ENCODE measurements at regions not wholly inside any gene's neighbourhood (a gene's known extent, or its start where the extent isn't known, plus 50 kb on each side); places are given as distances from the start of the nearest gene placed in this dataset.

DNA sequence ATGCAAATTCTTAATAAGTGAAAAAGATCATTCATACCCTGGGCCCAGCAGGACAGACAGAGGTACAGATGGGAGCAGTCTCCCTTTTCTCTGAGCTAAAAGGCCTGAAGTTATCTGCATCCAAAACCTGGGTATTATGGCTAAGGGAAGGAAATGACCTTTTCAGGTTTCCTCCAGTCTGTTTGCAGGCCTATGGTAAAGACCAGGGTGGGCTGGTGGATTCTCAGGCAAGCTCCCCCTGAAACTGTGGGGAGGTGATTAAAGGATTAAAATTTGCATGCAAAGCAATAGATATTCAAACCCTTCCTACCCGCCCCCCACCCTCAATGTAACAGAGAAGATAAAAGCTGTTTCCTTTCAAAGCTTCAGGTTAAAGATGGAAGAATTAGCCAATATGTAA is 471.8 kb upstream of the RUNX1 start (continued):
- TF ChIP-seq FOXJ3 (CRISPR knock-in tag; IDR thresholded peaks at IDR 0.05; ENCODE audit: borderline replicate concordance) (no peak), ZNF746 (CRISPR knock-in tag; IDR thresholded peaks at IDR 0.05) (no peak), ZNF235 (CRISPR knock-in tag; IDR thresholded peaks at IDR 0.05; ENCODE audit: borderline replicate concordance) (no peak), NCOA2 (CRISPR knock-in tag; IDR thresholded peaks at IDR 0.05) (no peak), KDM1A (CRISPR knock-in tag; IDR thresholded peaks at IDR 0.05) (no peak)
- TF ChIP-seq, protein P1, sequence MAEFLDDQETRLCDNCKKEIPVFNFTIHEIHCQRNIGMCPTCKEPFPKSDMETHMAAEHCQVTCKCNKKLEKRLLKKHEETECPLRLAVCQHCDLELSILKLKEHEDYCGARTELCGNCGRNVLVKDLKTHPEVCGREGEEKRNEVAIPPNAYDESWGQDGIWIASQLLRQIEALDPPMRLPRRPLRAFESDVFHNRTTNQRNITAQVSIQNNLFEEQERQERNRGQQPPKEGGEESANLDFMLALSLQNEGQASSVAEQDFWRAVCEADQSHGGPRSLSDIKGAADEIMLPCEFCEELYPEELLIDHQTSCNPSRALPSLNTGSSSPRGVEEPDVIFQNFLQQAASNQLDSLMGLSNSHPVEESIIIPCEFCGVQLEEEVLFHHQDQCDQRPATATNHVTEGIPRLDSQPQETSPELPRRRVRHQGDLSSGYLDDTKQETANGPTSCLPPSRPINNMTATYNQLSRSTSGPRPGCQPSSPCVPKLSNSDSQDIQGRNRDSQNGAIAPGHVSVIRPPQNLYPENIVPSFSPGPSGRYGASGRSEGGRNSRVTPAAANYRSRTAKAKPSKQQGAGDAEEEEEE (CRISPR knock-in tag; IDR thresholded peaks at IDR 0.05; ENCODE audit: borderline replicate concordance): no peak

DNA sequence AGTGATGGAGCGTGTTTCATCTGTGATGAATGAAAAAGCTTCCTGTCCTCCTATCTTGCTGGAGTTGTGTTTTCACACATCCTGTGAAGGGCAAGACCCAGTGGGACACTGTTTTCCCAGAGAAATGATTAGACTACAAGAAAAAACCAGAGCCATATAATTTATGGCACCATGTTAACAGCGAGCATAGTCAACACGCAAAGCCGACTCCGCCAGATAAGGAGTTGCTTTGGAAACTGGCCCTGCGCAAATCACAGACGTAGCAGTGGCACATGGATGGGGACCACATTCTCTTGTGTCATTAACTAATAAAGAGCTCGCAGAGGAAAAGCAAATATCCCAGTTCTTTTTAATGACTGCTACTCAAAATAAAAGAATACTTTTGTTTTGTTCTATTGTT is 471.2 kb upstream of the RUNX1 start:
- POLR2A ChIA-PET: no interaction called here
- no peak for FAIRE-seq

More for the DNA sequence above, 471.2 kb upstream of the RUNX1 start:
- Histone ChIP-seq H3K27ac (ENCODE audit: extremely low read length, insufficient read depth, low read length) (no peak overlapping the region), H3K79me2 (ENCODE audit: insufficient read depth, low read length) (no peaks in the 10 kb centered on the region), H3K9me3 (ENCODE audit: low read length) (no peaks in the 10 kb centered on the region), H3K4me2 (ENCODE audit: low read depth, low read length) (no peak overlapping the region), H3K27me3 (ENCODE audit: control insufficient read depth in 1 of 2, insufficient read depth in 2 of 2, low read length in 2 of 2) (no peaks in the 10 kb centered on the region), H4K20me1 (ENCODE audit: insufficient read depth, low read length) (no peaks in the 10 kb centered on the region), H3K36me3 (replicated peaks in 1 of 2; ENCODE audit: control insufficient read depth in 1 of 2, insufficient read depth in 2 of 2, low read length in 2 of 2) (no peaks in the 10 kb centered on the region), H2AFZ (ENCODE audit: low read length) (no peak overlapping the region), H3K4me3 (replicated peaks in 1 of 3; ENCODE audit: insufficient read depth in 1 of 3, low read depth in 2 of 3, low read length in 3 of 3) (no peak overlapping the region), H3K9ac (ENCODE audit: insufficient read depth, low read depth, low read length) (no peak overlapping the region), H3K4me1 (ENCODE audit: insufficient read depth, low read length) (no peaks in the 10 kb centered on the region)
- CTCF ChIA-PET (ENCODE audit: low intra/inter-chr PET ratio, low total read pairs): no interaction called here
- 64% methylated on average over 8 of the region's 8 CpGs for WGBS (ENCODE audit: low lambda C conversion rate)
- intact Hi-C loops (cut with micrococcal nuclease; ENCODE audit: unreplicated experiment): no loop called here
- ATAC-seq (no peak), DNase-seq (ENCODE audit: low spot score) (no peak)
- in situ Hi-C loops (cut with HindIII; ENCODE audit: extremely low pct_ligation_motif_present, low pct_unique_long_range_greater_than_20kb): no loop called here
- BruUV-seq (replicated peaks): no TSS peak
- TF ChIP-seq EP300 (IDR thresholded peaks at IDR 0.05; ENCODE audit: low read depth in 2 of 2, low read length in 2 of 2): no peak
- TF ChIP-seq EP300 (CRISPR knock-in tag; IDR thresholded peaks at IDR 0.05; ENCODE audit: borderline replicate concordance): no peak
- TF ChIP-seq SKI (IDR thresholded peaks at IDR 0.05; ENCODE audit: partially characterized antibody): no peak
- TF ChIP-seq REPIN1 (CRISPR knock-in tag; IDR thresholded peaks at IDR 0.05; ENCODE audit: borderline replicate concordance, low read depth): no peak
- TF ChIP-seq ZNF724P (CRISPR knock-in tag; IDR thresholded peaks at IDR 0.05; ENCODE audit: borderline replicate concordance): no peak
- TF ChIP-seq, protein P2, sequence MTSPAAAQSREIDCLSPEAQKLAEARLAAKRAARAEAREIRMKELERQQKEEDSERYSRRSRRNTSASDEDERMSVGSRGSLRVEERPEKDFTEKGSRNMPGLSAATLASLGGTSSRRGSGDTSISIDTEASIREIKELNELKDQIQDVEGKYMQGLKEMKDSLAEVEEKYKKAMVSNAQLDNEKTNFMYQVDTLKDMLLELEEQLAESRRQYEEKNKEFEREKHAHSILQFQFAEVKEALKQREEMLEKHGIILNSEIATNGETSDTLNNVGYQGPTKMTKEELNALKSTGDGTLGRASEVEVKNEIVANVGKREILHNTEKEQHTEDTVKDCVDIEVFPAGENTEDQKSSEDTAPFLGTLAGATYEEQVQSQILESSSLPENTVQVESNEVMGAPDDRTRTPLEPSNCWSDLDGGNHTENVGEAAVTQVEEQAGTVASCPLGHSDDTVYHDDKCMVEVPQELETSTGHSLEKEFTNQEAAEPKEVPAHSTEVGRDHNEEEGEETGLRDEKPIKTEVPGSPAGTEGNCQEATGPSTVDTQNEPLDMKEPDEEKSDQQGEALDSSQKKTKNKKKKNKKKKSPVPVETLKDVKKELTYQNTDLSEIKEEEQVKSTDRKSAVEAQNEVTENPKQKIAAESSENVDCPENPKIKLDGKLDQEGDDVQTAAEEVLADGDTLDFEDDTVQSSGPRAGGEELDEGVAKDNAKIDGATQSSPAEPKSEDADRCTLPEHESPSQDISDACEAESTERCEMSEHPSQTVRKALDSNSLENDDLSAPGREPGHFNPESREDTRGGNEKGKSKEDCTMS (CRISPR knock-in tag; conservative IDR thresholded peaks at IDR 0.05): no peak
- no peak for TF ChIP-seq NFYC (CRISPR knock-in tag; IDR thresholded peaks at IDR 0.05)
- no peak for TF ChIP-seq CHD4 (IDR thresholded peaks at IDR 0.05; ENCODE audit: borderline replicate concordance, low read length)
- TF ChIP-seq ZNF292 (CRISPR knock-in tag; IDR thresholded peaks at IDR 0.05; ENCODE audit: borderline replicate concordance, low read depth): no peak

Measured in HepG2 (cell line).